Body of pancreas (tissue), 4 donors: ENCODE measurements at regions not wholly inside any gene's neighbourhood (a gene's known extent, or its start where the extent isn't known, plus 50 kb on each side); places are given as distances from the start of the nearest gene placed in this dataset.
"Not testable (repeated sequence)": the region's sequence is repeated elsewhere in the genome, so short reads cannot be mapped to it uniquely, and the experiment has no call there.

ENCODE experiments used
- ATAC-seq: fragments of 150-250 bp; one replicate; pipeline ENCODE4 v1.9.1; 2016
- DNase-seq, 4 donors: peaks; one replicate each; pipeline ENCODE4 v3.0.0-alpha.2; 2019
- H3K27ac ChIP-seq, 4 donors: fragments of 200-600 bp; sonication (generic); 1 replicate in 3 of 4; 2 replicates in 1 of 4; pipeline versions ENCODE4 v1.5.1 to v1.6.1; 2016 to 2019; ENCODE audit warnings: mild to moderate bottlenecking in 1 of 4, mixed read lengths in 1 of 4, moderate library complexity in 1 of 4
- H3K27me3 ChIP-seq, 2 donors: fragments of 200-600 bp; sonication (generic); one replicate each; pipeline ENCODE4 v1.6.0; 2016; ENCODE audit warnings: mild to moderate bottlenecking in 1 of 2
- H3K36me3 ChIP-seq, 2 donors: fragments of 200-600 bp; sonication (generic); replicated peaks in 1 of 2; 2 replicates each; pipeline ENCODE4 v1.5.1; 2016; ENCODE audit warnings: low read depth in 2 of 2; ENCODE audit not compliant: insufficient read depth in 1 of 2
- H3K4me1 ChIP-seq: fragments of 200-600 bp; sonication (generic); one replicate; pipeline ENCODE4 v1.6.0; 2016
- H3K4me3 ChIP-seq, 2 donors: fragments of 200-600 bp; sonication (generic); 1 replicate in 1 of 2; 2 replicates in 1 of 2; pipeline ENCODE4 v1.5.1; 2016 to 2019
- H3K9me3 ChIP-seq, 3 donors: fragments of 200-600 bp; sonication (generic); 1 replicate in 2 of 3; 2 replicates in 1 of 3; pipeline ENCODE4 v1.5.1; 2016
- POLR2A ChIP-seq, 3 donors: fragments of 450-650 bp; IDR thresholded peaks; one replicate each; pipeline ENCODE4 v1.6.1; 2016; ENCODE audit warnings: antibody characterized with exemption in 3 of 3, mild to moderate bottlenecking in 2 of 3
- WGBS, 2 donors: methylation state at CpG; one replicate each; pipeline ENCODE4 v1.1.5; 2017; 5-methylcytosine and 5-hydroxymethylcytosine counted together
- intact Hi-C: fragments of 100-400 bp; cut with DNase I; formaldehyde crosslinking; loops from one replicate; pipeline ENCODE4 v1.15.1; 2023
- TF ChIP-seq, protein P1 (sequence below), 7 experiments: fragments of 450-650 bp in 4 of 7; fragments of 200-600 bp in 3 of 7; sonication (generic) in 3 of 7; IDR thresholded peaks; one replicate each; pipeline ENCODE4 v1.5.1; 2016 to 2019; ENCODE audit warnings: antibody characterized with exemption in 7 of 7

DNA sequence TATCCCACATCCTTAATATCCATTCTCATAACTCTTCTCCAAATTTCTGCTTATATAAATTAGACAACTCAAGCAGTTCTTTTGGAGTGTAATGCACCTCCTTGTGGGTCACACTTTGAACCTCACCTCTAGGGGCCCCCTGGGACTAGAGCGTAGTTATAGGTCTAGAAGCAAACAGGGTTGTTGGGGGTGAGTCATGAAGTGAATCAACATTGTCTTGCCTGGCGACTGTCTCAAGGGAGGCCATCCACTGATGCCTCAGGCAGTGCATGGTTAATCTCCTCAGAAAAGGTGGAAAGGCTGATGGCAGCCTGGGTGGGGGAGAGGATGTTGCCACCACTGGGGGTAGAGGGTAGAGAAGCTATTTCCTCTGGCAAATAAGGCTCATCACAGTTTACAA, 129.1 kb downstream of the TNFRSF21 start:
- Histone ChIP-seq H3K9me3 (no peaks in the 10 kb centered on the region), H3K4me3 (no peak overlapping the region), H3K27me3 (no peaks in the 10 kb centered on the region), H3K27ac (no peak overlapping the region), H3K36me3 (no peaks in the 10 kb centered on the region), H3K4me1 (peaks cover 17% of the 10 kb centered on the region)
- WGBS, 2 donors = 93 to 97% methylated on average over 2 of the region's 2 CpGs
- intact Hi-C loops = no loop called here
- TF ChIP-seq, protein P1, sequence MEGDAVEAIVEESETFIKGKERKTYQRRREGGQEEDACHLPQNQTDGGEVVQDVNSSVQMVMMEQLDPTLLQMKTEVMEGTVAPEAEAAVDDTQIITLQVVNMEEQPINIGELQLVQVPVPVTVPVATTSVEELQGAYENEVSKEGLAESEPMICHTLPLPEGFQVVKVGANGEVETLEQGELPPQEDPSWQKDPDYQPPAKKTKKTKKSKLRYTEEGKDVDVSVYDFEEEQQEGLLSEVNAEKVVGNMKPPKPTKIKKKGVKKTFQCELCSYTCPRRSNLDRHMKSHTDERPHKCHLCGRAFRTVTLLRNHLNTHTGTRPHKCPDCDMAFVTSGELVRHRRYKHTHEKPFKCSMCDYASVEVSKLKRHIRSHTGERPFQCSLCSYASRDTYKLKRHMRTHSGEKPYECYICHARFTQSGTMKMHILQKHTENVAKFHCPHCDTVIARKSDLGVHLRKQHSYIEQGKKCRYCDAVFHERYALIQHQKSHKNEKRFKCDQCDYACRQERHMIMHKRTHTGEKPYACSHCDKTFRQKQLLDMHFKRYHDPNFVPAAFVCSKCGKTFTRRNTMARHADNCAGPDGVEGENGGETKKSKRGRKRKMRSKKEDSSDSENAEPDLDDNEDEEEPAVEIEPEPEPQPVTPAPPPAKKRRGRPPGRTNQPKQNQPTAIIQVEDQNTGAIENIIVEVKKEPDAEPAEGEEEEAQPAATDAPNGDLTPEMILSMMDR (IDR thresholded peaks at IDR 0.05) = no peak
- TF ChIP-seq POLR2A (IDR thresholded peaks at IDR 0.05) = no peak
- ATAC-seq = no peak
- no peak for DNase-seq

DNA sequence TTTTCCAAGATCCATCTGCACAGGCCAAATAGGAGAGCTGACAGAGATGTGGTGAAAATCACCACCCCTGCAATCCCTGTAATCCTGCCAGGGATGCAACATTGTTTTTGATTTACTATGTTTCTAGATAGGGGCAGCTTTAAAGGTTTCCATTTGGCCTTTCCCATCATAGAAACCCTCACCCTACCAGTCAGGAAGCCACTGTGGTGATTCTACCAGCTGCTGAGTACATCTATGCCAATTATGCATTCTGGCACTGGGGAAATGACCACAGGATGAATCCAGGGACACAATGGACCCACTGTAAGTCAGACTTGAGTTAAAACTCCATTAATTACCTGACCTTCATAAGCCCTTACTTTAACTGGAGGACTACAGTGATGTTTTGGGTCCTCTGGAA, 130.4 kb downstream of the TNFRSF21 start:
- intact Hi-C loops = no loop called here
- Histone ChIP-seq H3K27ac (no peak overlapping the region), H3K36me3 (no peaks in the 10 kb centered on the region), H3K4me3 (no peak overlapping the region), H3K27me3 (no peaks in the 10 kb centered on the region), H3K4me1 (peaks cover 17% of the 10 kb centered on the region), H3K9me3 (no peaks in the 10 kb centered on the region)
- DNase-seq (no peak), ATAC-seq (no peak)
- TF ChIP-seq, protein P1 (IDR thresholded peaks at IDR 0.05) = no peak
- TF ChIP-seq POLR2A (IDR thresholded peaks at IDR 0.05) = no peak

DNA sequence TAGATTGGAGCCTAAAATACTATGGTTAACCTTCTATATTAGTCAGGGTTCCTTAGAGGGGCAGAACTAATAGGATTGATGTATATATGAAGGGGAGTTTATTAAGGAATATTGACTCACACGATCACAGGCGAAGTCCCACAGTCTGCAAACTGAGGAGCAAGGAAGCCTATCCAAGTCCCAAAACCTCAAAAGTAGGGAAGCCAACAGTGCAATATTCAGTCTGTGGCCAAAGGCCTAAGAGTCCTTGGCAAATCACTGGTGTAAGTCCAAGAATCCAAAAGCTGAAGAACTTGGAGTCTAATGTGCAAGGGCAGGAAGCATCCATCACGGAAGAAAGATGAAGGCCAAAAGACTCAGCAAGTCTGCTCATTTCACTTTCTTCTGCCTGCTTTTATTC, 133.5 kb upstream of the ADGRF1 start:
- ATAC-seq = no peak
- WGBS, 2 donors = 80 to 94% methylated on average over 3 of the region's 3 CpGs

DNA sequence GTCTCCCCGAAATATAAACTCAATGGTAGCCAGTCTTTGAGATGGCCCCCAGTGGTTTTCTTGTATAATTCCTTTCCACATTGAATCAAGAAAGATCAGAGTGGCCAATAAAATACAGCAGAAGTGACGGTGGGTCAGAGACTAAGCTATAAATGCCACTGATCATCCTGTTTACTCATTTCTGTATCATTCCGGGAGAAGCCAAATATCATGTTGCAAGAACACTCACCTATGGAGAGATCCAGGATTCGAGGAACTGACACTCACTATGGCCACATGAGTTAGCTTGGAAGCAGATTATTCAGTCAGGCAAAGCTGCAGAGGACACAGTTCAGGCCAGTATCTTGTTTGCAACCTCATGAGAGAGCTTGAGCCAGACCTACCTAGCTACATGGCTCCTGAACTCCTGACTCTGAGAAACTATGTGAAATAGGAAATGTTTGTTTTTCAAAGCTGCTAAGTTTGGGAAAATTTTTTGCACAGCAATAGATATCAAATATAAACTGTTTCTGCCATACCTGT, 132.4 kb upstream of the ADGRF1 start:
- DNase-seq = no peak
- no peaks in the 10 kb centered on the region for H3K36me3 ChIP-seq
- no peak for ATAC-seq
- WGBS, 2 donors = 80 to 84% methylated on average over 4 of the region's 4 CpGs
- H3K4me1 ChIP-seq = no peaks in the 10 kb centered on the region
- intact Hi-C loops = no loop called here
- H3K27me3 ChIP-seq = no peaks in the 10 kb centered on the region
- no peak overlapping the region for H3K27ac ChIP-seq
- TF ChIP-seq, protein P1 (IDR thresholded peaks at IDR 0.05) = no peak
- TF ChIP-seq POLR2A (IDR thresholded peaks at IDR 0.05) = no peak
- no peaks in the 10 kb centered on the region for H3K9me3 ChIP-seq
- no peak overlapping the region for H3K4me3 ChIP-seq

More for the DNA sequence above, 133.5 kb upstream of the ADGRF1 start:
- no peak for TF ChIP-seq POLR2A (IDR thresholded peaks at IDR 0.05)
- TF ChIP-seq, protein P1 (IDR thresholded peaks at IDR 0.05) = no peak
- Histone ChIP-seq H3K27me3 (no peaks in the 10 kb centered on the region), H3K4me1 (no peaks in the 10 kb centered on the region), H3K27ac (no peak overlapping the region), H3K36me3 (no peaks in the 10 kb centered on the region), H3K9me3 (no peaks in the 10 kb centered on the region), H3K4me3 (no peak overlapping the region)
- no peak for DNase-seq
- intact Hi-C loops = no loop called here

DNA sequence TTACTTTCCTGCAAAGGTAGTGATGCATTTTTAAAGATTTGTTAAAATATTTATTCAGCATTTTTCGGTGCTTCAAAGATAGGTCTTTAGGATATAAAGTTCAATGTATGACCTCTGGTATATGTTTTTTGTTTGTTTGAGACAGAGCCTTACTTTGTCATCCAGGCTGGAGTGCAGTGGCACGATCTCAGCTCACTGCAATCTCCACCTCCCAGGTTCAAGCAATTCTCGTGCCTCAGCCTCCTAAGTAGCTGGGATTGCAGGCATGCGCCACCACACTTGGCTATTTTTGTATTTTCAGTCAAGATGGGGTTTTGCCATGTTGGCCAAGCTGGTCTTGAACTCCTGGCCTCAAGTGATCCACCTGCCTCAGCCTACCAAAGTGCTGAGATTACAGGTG, 131.9 kb upstream of the ADGRF1 start:
- WGBS, 2 donors = 77 to 83% methylated on average over 4 of the region's 4 CpGs
- ATAC-seq, H3K27ac ChIP-seq, H3K36me3 ChIP-seq, H3K9me3 ChIP-seq, intact Hi-C loops, DNase-seq, H3K27me3 ChIP-seq, H3K4me1 ChIP-seq, H3K4me3 ChIP-seq: not testable (repeated sequence)

DNA sequence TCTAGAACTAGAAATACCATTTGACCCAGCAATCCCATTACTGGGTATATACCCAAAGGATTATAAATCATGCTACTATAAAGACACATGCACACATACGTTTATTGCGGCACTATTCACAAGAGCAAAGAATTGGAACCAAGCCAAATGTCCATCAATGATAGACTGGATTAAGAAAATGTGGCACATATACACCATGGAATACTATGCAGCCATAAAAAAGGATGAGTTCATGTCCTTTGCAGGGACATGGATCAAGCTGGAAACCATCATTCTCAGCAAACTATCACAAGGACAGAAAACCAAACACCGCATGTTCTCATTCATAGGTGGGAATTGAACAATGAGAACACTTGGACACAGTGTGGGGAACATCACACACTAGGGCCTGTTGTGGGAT, 131.0 kb upstream of the ADGRF1 start:
- H3K27me3 ChIP-seq, intact Hi-C loops, H3K4me1 ChIP-seq, H3K27ac ChIP-seq, ATAC-seq, DNase-seq, H3K36me3 ChIP-seq, H3K4me3 ChIP-seq, H3K9me3 ChIP-seq: not testable (repeated sequence)
- WGBS, 2 donors = 83 to 90% methylated on average over 3 of the region's 3 CpGs
